Keratinocyte (primary cell): ENCODE measurements at regions not wholly inside any gene's neighbourhood (a gene's known extent, or its start where the extent isn't known, plus 50 kb on each side); places are given as distances from the start of the nearest gene placed in this dataset.

Source experiments
- DNase-seq: peaks from one replicate; pipeline ENCODE4 v3.0.0-alpha.2; 2011; ENCODE audit warnings: low read depth, missing footprints, low spot score
- FAIRE-seq: peaks from 2 replicates; lab custom pipeline; 2011; peaks lifted over from hg19 to GRCh38; lab: Jason Lieb, UNC
- H2AFZ ChIP-seq: 2 replicates; pipeline ENCODE4 v1.6.0; 2012; ENCODE audit warnings: low read length, control low read depth, inconsistent platforms; ENCODE audit not compliant: control insufficient read depth
- H3K27ac ChIP-seq: 2 replicates; pipeline ENCODE4 v1.5.1; 2011; ENCODE audit warnings: low read length; ENCODE audit not compliant: control insufficient read depth, insufficient read depth
- H3K27me3 ChIP-seq: 3 replicates; pipeline ENCODE4 v1.6.0; 2011; ENCODE audit warnings: low read length; ENCODE audit not compliant: control insufficient read depth, insufficient read depth; ENCODE audit errors: extremely low read depth
- H3K36me3 ChIP-seq, 2 experiments: 2 replicates in 1 of 2; 3 replicates in 1 of 2; pipeline ENCODE4 v1.5.1; 2011; ENCODE audit warnings: low read length in 2 of 2, mild to moderate bottlenecking in 1 of 2; ENCODE audit not compliant: control insufficient read depth in 2 of 2, insufficient read depth in 2 of 2; ENCODE audit errors: extremely low read depth in 1 of 2
- H3K4me1 ChIP-seq: 3 replicates; pipeline ENCODE4 v1.5.1; 2011; ENCODE audit warnings: low read length; ENCODE audit not compliant: control insufficient read depth, insufficient read depth; ENCODE audit errors: extremely low read depth
- H3K4me2 ChIP-seq: 3 replicates; pipeline ENCODE4 v1.6.0; 2011; ENCODE audit warnings: low read depth, low read length; ENCODE audit not compliant: control insufficient read depth, insufficient read depth; ENCODE audit errors: extremely low read depth
- H3K4me3 ChIP-seq, 3 experiments: fragments of 200-600 bp in 1 of 3; sonication (generic) in 1 of 3; 2 replicates in 2 of 3; 3 replicates in 1 of 3; pipeline ENCODE4 v1.5.1; 2011 to 2016; ENCODE audit warnings: low read length in 3 of 3, mild to moderate bottlenecking in 3 of 3, control low read depth in 2 of 3, inconsistent platforms in 1 of 3, low read depth in 1 of 3, mixed read lengths in 1 of 3, mixed run types in 1 of 3, moderate library complexity in 1 of 3; ENCODE audit not compliant: control insufficient read depth in 2 of 3, insufficient read depth in 2 of 3; ENCODE audit errors: extremely low read depth in 1 of 3
- H3K79me2 ChIP-seq: 2 replicates; pipeline ENCODE4 v1.6.0; 2012; ENCODE audit warnings: low read length; ENCODE audit not compliant: control insufficient read depth, insufficient read depth
- H3K9ac ChIP-seq: 3 replicates; pipeline ENCODE4 v1.6.0; 2011; ENCODE audit warnings: low read length; ENCODE audit not compliant: control insufficient read depth, insufficient read depth; ENCODE audit errors: extremely low read depth
- H3K9me1 ChIP-seq: 3 replicates; pipeline ENCODE4 v1.6.0; 2011; ENCODE audit warnings: low read length; ENCODE audit not compliant: control insufficient read depth, insufficient read depth; ENCODE audit errors: extremely low read depth
- H3K9me3 ChIP-seq: 2 replicates; pipeline ENCODE4 v1.5.1; 2012; ENCODE audit warnings: low read depth, low read length; ENCODE audit not compliant: control insufficient read depth
- H4K20me1 ChIP-seq: 3 replicates; pipeline ENCODE4 v1.6.0; 2011; ENCODE audit warnings: low read length; ENCODE audit not compliant: control insufficient read depth, insufficient read depth; ENCODE audit errors: extremely low read depth
- CTCF ChIP-seq, 3 experiments: IDR thresholded peaks in 1 of 3; conservative IDR thresholded peaks in 1 of 3; optimal IDR thresholded peaks in 1 of 3; 2 replicates in 2 of 3; 3 replicates in 1 of 3; pipeline versions ENCODE3 to v1.5.1; 2011; ENCODE audit warnings: low read length in 3 of 3, mild to moderate bottlenecking in 3 of 3, moderate library complexity in 2 of 3, control low read depth in 1 of 3, inconsistent platforms in 1 of 3; ENCODE audit not compliant: insufficient read depth in 2 of 3; ENCODE audit errors: extremely low read depth in 1 of 3
- EZH2 ChIP-seq: IDR thresholded peaks from one replicate; pipeline ENCODE4 v1.6.1; 2012; ENCODE audit warnings: inconsistent platforms, mild to moderate bottlenecking, low read length, moderate library complexity
- dilution Hi-C: fragments of 300-500 bp; cut with MboI; formaldehyde crosslinking; loops from one replicate; pipeline ENCODE4 v1.7.0; 2020; ENCODE audit warnings: low sequenced_read_pairs; ENCODE audit not compliant: extremely low pct_ligation_motif_present

DNA sequence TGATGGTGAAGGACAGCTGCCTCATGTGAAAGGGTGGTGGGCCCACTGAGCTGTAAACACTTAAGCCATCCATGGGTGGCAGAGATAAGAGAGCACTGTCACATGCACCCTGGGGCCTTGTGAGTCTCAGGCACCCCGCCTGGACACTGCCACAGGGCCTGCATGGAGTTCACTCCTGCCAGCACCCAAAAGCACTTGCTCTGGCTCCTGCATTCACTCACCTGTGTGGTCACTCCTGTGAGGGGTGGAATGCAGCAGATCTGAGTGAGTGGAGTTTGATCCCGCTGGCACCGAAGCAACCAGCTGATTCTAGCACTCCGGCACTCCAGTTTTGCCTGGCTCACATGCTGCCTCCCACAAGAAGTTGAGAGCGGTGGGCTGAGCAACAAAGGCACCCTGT lies 1142.1 kb upstream of the PRMT6 start:
- Histone ChIP-seq H3K27me3 (no peaks in the 10 kb centered on the region), H3K36me3 (no peaks in the 10 kb centered on the region), H3K4me1 (no peaks in the 10 kb centered on the region), H4K20me1 (no peaks in the 10 kb centered on the region), H3K27ac (no peak overlapping the region), H3K79me2 (no peaks in the 10 kb centered on the region), H3K9me3 (no peaks in the 10 kb centered on the region), H3K4me2 (no peak overlapping the region), H2AFZ (no peak overlapping the region), H3K9ac (no peak overlapping the region), H3K9me1 (no peaks in the 10 kb centered on the region), H3K4me3 (no peak overlapping the region)
- FAIRE-seq: no peak
- DNase-seq: no peak
- TF ChIP-seq EZH2 (no peak), CTCF (optimal IDR thresholded peaks at IDR 0.05 in 1 of 3, IDR thresholded peaks at IDR 0.05 in 1 of 3, conservative IDR thresholded peaks at IDR 0.05 in 1 of 3; ENCODE audit: extremely low read depth in 1 of 3, insufficient read depth in 2 of 3, low read length in 3 of 3) (no peak)
- dilution Hi-C loops: no loop called here

DNA sequence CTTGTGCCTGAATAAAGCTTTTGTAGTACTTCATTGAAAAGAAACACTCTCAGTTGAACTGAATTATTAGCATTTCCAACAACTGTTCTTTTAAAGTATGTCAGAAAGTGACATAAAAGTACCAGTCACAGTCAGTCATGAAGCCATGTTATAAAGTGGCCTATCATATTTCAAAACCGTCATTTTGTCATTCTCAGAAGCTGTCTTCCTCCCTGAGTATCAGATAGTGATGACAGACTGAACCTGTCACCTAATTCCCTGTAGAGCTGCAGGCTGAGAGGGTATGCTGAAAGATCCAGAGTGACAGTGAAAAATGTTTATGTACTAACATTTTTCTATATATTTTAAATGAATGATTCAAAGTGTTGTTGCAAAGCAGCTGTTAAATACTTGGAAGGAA lies 1121.7 kb upstream of the PRMT6 start:
- Histone ChIP-seq H3K9ac (no peak overlapping the region), H3K9me1 (no peaks in the 10 kb centered on the region), H3K27ac (no peak overlapping the region), H3K4me2 (no peak overlapping the region), H3K36me3 (no peaks in the 10 kb centered on the region), H3K79me2 (no peaks in the 10 kb centered on the region), H3K9me3 (no peaks in the 10 kb centered on the region), H4K20me1 (no peaks in the 10 kb centered on the region), H2AFZ (no peak overlapping the region), H3K27me3 (no peaks in the 10 kb centered on the region), H3K4me1 (no peaks in the 10 kb centered on the region), H3K4me3 (no peak overlapping the region)
- dilution Hi-C loops: no loop called here
- no peak for DNase-seq
- no peak for FAIRE-seq
- TF ChIP-seq CTCF (optimal IDR thresholded peaks at IDR 0.05 in 1 of 3, IDR thresholded peaks at IDR 0.05 in 1 of 3, conservative IDR thresholded peaks at IDR 0.05 in 1 of 3; ENCODE audit: extremely low read depth in 1 of 3, insufficient read depth in 2 of 3, low read length in 3 of 3): no peak
- no peak for TF ChIP-seq EZH2
